Activated T-cell treated with anti-CD3 and anti-CD28 coated beads, Interleukin-2, amount 50 U/mL, for 4 hours (primary cell): ENCODE measurements at regions not wholly inside any gene's neighbourhood (a gene's known extent, or its start where the extent isn't known, plus 50 kb on each side); places are given as distances from the start of the nearest gene placed in this dataset.

Experiments used
- ATAC-seq, 2 donors: fragments of 200-7000 bp; cut with Tn5 transposase; one replicate each; pipeline ENCODE4 v1.10.0; 2021
- DNase-seq: peaks from one replicate; pipeline ENCODE4 v3.0.0-alpha.2; 2020
- H3K27me3 Mint-ChIP-seq: one replicate; pipeline ENCODE4 v1.8.0; 2021; ENCODE audit warnings: low read depth, mixed read lengths
- H3K36me3 Mint-ChIP-seq: one replicate; pipeline ENCODE4 v1.8.0; 2022; ENCODE audit warnings: mixed read lengths; ENCODE audit not compliant: insufficient read depth
- H3K4me1 Mint-ChIP-seq: one replicate; pipeline ENCODE4 v1.8.0; 2021; ENCODE audit warnings: low read depth, mixed read lengths
- H3K4me3 Mint-ChIP-seq: one replicate; pipeline ENCODE4 v1.8.0; 2021; ENCODE audit warnings: mild to moderate bottlenecking, moderate library complexity, mixed read lengths
- H3K9me3 Mint-ChIP-seq: one replicate; pipeline ENCODE4 v1.8.0; 2021; ENCODE audit warnings: mixed read lengths

DNA sequence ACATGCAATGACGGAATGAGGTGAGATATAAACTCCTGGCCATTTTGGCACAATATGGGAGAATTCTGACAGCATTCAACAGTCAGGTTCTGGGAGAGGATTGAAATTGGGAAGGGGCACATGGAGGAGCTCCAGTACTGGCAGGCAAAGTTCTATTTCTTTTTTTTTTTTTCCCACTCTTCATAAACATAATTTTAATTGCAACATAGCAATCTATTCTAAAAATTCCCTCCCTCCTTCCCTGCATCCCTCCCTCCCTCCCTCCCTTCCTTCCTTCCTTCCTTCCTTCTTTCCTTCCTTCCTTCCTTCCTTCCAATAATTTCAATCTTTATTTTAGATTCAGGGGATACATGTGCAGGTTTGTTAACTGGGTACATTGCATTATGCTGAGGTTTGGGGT is 93.2 kb downstream of the PTCSC3 start:
- Mint-ChIP-seq H3K27me3 (peaks cover 3% of the 10 kb centered on the region), H3K9me3 (peaks cover 5% of the 10 kb centered on the region), H3K4me1 (no peaks in the 10 kb centered on the region), H3K36me3 (no peaks in the 10 kb centered on the region), H3K4me3 (no peak overlapping the region)
- DNase-seq (no peak), ATAC-seq (no peak)

- H3K4me3 Mint-ChIP-seq = no peak overlapping the region
- no peaks in the 10 kb centered on the region for H3K4me1 Mint-ChIP-seq
- no peaks in the 10 kb centered on the region for H3K36me3 Mint-ChIP-seq
- H3K9me3 Mint-ChIP-seq = peaks cover 8% of the 10 kb centered on the region
- DNase-seq = no peak
- no peak for ATAC-seq
- peaks cover 16% of the 10 kb centered on the region for H3K27me3 Mint-ChIP-seq
Observed at GRCh38 chr14:36078080-36078479, 98.4 kb downstream of the PTCSC3 start.

GRCh38 chr14:36076197-36076596 is 100.3 kb downstream of the PTCSC3 start:
- no peak for ATAC-seq
- Mint-ChIP-seq H3K4me3 (no peak overlapping the region), H3K27me3 (peaks cover 26% of the 10 kb centered on the region), H3K9me3 (peaks cover 8% of the 10 kb centered on the region), H3K36me3 (no peaks in the 10 kb centered on the region), H3K4me1 (no peaks in the 10 kb centered on the region)
- no peak for DNase-seq

- Mint-ChIP-seq H3K4me1 (no peaks in the 10 kb centered on the region), H3K27me3 (peaks cover 35% of the 10 kb centered on the region), H3K4me3 (no peak overlapping the region), H3K36me3 (no peaks in the 10 kb centered on the region), H3K9me3 (peaks cover 8% of the 10 kb centered on the region)
- DNase-seq (no peak), ATAC-seq (no peak)
Observed at GRCh38 chr14:36075203-36075602, 101.3 kb downstream of the PTCSC3 start.

- Mint-ChIP-seq H3K4me1 (no peaks in the 10 kb centered on the region), H3K4me3 (no peak overlapping the region), H3K9me3 (no peaks in the 10 kb centered on the region), H3K27me3 (peaks cover 33% of the 10 kb centered on the region), H3K36me3 (no peaks in the 10 kb centered on the region)
- ATAC-seq (no peak), DNase-seq (no peak)
Observed at GRCh38 chr14:36070720-36071043, 105.8 kb downstream of the PTCSC3 start.

DNA sequence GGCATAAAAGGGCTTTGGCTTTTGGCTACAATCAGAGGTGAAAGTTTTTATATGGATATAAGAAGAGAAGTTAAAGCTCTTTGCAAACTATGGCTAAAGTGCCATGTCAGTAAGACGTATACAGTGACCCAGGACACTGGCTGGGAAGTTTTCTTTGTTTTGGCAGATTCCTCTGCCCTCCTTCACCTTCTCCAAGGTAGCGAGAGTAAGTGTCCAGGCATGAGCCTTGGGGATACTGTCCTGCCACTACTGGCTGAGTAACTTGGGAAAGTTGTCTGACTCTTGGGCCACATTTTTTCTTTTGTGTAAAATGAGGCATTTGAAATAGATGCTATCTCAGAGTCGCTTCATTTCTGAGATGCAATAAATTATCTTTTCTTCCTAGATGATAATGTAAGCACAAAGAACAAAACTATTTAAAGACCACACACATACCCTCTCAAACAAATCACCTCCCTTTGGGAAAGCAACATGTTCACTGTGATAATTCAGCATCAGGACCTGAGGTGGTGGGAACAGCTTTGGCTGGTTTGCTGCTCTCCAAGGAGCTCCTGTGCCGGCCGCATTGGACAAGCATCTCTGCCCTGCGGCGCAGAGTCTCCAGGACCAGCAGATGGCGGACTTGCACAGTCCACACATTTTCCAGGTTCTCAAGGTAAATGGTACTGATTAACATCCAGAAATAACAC is 106.3 kb downstream of the PTCSC3 start:
- H3K4me1 Mint-ChIP-seq = no peaks in the 10 kb centered on the region
- no peak overlapping the region for H3K4me3 Mint-ChIP-seq
- no peaks in the 10 kb centered on the region for H3K9me3 Mint-ChIP-seq
- ATAC-seq (peak; percentile 32 to 46), DNase-seq (no peak)
- peaks cover 30% of the 10 kb centered on the region for H3K27me3 Mint-ChIP-seq
- H3K36me3 Mint-ChIP-seq = no peaks in the 10 kb centered on the region

GRCh38 chr14:36069535-36069900 is 107.0 kb downstream of the PTCSC3 start:
- no peaks in the 10 kb centered on the region for H3K36me3 Mint-ChIP-seq
- peaks cover 28% of the 10 kb centered on the region for H3K27me3 Mint-ChIP-seq
- ATAC-seq (peak; percentile 58 to 78), DNase-seq (no peak)
- no peaks in the 10 kb centered on the region for H3K9me3 Mint-ChIP-seq
- H3K4me3 Mint-ChIP-seq = no peak overlapping the region
- H3K4me1 Mint-ChIP-seq = no peaks in the 10 kb centered on the region

GRCh38 chr14:36068777-36069534 is 107.6 kb downstream of the PTCSC3 start:
- Mint-ChIP-seq H3K36me3 (no peaks in the 10 kb centered on the region), H3K4me1 (no peaks in the 10 kb centered on the region), H3K27me3 (peaks cover 28% of the 10 kb centered on the region), H3K4me3 (no peak overlapping the region), H3K9me3 (no peaks in the 10 kb centered on the region)
- DNase-seq (no peak), ATAC-seq (no peak)

DNA sequence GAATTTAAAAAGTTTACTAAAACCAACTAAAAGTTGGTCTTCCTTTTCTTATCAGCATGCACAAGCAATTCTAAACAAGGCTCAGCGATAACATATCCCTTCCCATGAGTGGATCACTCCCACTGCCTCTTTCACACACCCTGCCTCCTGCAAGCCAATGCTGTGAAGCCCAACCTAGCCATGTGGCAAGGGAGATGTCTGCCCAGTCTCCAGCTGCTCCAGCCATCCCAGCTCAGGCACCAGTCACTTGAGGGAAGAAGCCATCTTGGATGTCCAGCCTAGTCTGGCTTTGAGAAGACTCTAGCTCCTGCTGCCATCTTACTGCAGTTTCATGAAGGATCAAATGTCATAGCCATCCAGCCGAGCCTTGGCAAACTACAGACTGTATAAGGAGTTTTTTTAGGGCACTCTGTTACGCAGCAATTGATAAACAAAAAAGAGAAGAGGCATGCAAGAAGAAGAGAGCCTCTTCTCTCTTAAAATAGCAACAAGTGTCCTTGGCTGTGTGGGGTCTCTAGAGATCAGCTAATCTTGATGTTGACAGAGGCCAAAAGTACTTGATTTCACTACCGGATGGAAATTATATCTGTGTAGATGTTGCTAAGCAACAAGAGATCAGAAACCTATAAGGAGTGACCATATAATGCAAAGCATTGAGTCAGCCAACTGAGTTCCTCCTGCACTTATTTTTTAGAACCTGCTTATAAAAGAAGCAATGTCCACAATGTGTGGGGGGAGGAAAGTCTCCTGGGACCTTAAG is 108.9 kb downstream of the PTCSC3 start:
- Mint-ChIP-seq H3K4me1 (no peaks in the 10 kb centered on the region), H3K27me3 (peaks cover 28% of the 10 kb centered on the region), H3K36me3 (no peaks in the 10 kb centered on the region), H3K4me3 (no peak overlapping the region), H3K9me3 (no peaks in the 10 kb centered on the region)
- DNase-seq = no peak
- no peak for ATAC-seq

GRCh38 chr14:36066636-36067035 is 109.9 kb downstream of the PTCSC3 start:
- DNase-seq (no peak), ATAC-seq (no peak)
- H3K4me1 Mint-ChIP-seq = no peaks in the 10 kb centered on the region
- H3K4me3 Mint-ChIP-seq = no peak overlapping the region
- no peaks in the 10 kb centered on the region for H3K36me3 Mint-ChIP-seq
- peaks cover 23% of the 10 kb centered on the region for H3K27me3 Mint-ChIP-seq
- no peaks in the 10 kb centered on the region for H3K9me3 Mint-ChIP-seq

DNA sequence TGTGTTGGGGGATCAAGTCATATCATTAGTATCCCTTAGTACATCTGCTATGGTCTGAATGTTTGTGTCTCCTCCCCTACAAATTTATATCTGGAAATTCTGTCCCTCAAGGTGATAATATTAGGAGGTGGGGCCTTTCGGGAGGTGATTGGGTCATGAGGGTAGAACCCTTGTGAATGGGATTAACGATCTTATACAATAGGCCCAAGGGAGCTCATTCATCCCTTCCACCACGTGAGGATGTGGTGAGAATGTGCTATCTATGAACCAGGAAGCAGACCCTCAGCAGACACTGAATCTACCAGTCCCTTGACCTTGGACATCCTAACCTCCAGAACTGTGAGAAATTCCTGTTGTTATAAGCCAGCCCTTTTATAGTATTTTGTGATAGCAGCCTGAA is 110.7 kb downstream of the PTCSC3 start:
- Mint-ChIP-seq H3K9me3 (no peaks in the 10 kb centered on the region), H3K4me3 (no peak overlapping the region), H3K27me3 (peaks cover 17% of the 10 kb centered on the region), H3K36me3 (no peaks in the 10 kb centered on the region), H3K4me1 (no peaks in the 10 kb centered on the region)
- ATAC-seq = no peak
- DNase-seq = no peak

DNA sequence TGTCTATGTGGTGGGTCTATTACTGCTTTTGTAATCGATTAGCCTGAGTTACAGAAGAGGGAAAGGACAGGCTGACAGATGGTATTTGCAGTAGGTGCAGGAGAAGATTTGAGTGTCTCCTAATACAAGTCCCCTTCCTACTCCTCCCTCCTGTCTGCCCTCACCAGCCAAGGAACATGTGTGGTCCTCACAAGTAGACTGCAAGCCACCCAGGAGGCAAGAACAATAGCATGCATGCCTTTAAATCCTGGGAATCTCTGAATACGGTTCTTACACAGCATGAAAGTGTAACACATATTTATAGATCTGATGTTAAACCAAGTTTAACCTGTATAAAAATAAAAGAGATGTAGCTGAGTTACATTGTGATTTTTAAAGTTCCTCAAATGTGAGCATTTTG is 117.0 kb downstream of the PTCSC3 start:
- Mint-ChIP-seq H3K4me1 (no peaks in the 10 kb centered on the region), H3K36me3 (no peaks in the 10 kb centered on the region), H3K9me3 (no peaks in the 10 kb centered on the region), H3K27me3 (peaks cover 3% of the 10 kb centered on the region), H3K4me3 (no peak overlapping the region)
- no peak for ATAC-seq
- DNase-seq = no peak

DNA sequence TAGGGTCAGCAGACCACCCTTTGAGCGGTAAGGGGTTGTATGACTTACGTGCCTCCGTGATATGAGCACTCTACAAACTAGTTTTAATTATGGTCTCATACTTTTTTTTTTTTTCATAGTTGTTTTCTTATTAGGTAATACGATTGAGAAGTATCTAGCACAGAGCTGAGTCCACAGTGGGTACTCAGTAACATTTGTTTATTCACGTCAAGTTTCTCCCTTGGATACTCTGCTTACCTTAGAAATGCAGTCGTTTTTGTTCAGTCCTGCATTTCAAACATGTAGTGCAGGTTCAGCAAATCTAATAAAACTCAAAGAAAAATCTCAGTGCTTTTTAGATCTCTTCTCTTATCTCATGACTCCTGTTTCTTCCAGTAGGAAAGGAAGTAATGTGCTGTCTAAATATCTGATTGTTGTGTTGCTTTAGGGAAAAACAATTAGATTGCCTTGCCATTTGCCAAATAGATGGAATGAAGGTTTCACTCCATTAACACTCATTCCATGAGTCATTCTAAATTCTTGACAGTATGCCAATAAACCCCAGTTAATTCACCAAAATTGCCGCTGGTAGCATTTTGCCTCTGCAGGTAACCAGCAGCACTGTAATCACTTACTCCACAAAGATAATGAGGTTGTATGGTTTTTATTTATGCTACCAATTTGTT is 118.9 kb downstream of the PTCSC3 start:
- no peak overlapping the region for H3K4me3 Mint-ChIP-seq
- ATAC-seq (no peak), DNase-seq (no peak)
- no peaks in the 10 kb centered on the region for H3K4me1 Mint-ChIP-seq
- H3K27me3 Mint-ChIP-seq = peaks cover 2% of the 10 kb centered on the region
- H3K9me3 Mint-ChIP-seq = no peaks in the 10 kb centered on the region
- H3K36me3 Mint-ChIP-seq = no peaks in the 10 kb centered on the region

GRCh38 chr14:36056845-36057244 is 119.7 kb downstream of the PTCSC3 start:
- Mint-ChIP-seq H3K9me3 (no peaks in the 10 kb centered on the region), H3K4me1 (no peaks in the 10 kb centered on the region)
- ATAC-seq = no peak

More at GRCh38 chr14:36056845-36057244, 119.7 kb downstream of the PTCSC3 start:
- H3K4me3 Mint-ChIP-seq = no peak overlapping the region
- peaks cover 2% of the 10 kb centered on the region for H3K27me3 Mint-ChIP-seq
- DNase-seq = no peak
- H3K36me3 Mint-ChIP-seq = no peaks in the 10 kb centered on the region
